ENCODE measurements at regions not wholly inside any gene's neighbourhood (a gene's known extent, or its start where the extent isn't known, plus 50 kb on each side); places are given as distances from the start of the nearest gene placed in this dataset.

DNA sequence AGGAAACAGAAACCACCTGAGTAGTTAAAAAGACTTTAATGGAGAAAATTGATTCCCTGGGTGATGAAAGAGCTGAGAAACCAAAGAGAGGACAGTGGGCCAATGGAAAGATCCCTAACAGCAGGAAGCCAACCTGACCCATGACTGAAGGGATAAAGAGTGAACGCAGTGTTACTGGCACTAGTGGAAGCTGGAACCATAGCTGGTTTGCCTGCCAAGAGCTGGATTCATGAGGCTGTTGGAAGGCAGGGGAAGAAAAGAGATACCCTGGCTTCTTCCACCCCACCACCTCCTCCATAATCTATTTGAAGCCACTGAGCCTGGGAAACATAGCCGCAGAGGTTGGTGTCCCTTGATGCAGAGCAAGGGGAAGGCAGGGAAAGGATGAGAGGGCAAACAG, 125.5 kb upstream of the PRKD1 start:
- no peaks in the 10 kb centered on the region for H3K27me3 ChIP-seq
- no peak overlapping the region for H3K4me3 ChIP-seq
- no peaks in the 10 kb centered on the region for H3K4me1 ChIP-seq (ENCODE audit: insufficient read depth)
- TF ChIP-seq EP300 (IDR thresholded peaks at IDR 0.05): no peak
- TF ChIP-seq, protein P1, sequence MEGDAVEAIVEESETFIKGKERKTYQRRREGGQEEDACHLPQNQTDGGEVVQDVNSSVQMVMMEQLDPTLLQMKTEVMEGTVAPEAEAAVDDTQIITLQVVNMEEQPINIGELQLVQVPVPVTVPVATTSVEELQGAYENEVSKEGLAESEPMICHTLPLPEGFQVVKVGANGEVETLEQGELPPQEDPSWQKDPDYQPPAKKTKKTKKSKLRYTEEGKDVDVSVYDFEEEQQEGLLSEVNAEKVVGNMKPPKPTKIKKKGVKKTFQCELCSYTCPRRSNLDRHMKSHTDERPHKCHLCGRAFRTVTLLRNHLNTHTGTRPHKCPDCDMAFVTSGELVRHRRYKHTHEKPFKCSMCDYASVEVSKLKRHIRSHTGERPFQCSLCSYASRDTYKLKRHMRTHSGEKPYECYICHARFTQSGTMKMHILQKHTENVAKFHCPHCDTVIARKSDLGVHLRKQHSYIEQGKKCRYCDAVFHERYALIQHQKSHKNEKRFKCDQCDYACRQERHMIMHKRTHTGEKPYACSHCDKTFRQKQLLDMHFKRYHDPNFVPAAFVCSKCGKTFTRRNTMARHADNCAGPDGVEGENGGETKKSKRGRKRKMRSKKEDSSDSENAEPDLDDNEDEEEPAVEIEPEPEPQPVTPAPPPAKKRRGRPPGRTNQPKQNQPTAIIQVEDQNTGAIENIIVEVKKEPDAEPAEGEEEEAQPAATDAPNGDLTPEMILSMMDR (IDR thresholded peaks at IDR 0.05): no peak
- TF ChIP-seq POLR2A (IDR thresholded peaks at IDR 0.05): no peak
- H3K9me3 ChIP-seq: no peaks in the 10 kb centered on the region
- no peak overlapping the region for H3K27ac ChIP-seq
- WGBS, 3 donors: 76 to 90% (median 85%) methylated on average over 2 of the region's 2 CpGs
- DNase-seq: no peak
- intact Hi-C loops (cut with DNase I): no loop called here
- no peaks in the 10 kb centered on the region for H3K36me3 ChIP-seq

DNA sequence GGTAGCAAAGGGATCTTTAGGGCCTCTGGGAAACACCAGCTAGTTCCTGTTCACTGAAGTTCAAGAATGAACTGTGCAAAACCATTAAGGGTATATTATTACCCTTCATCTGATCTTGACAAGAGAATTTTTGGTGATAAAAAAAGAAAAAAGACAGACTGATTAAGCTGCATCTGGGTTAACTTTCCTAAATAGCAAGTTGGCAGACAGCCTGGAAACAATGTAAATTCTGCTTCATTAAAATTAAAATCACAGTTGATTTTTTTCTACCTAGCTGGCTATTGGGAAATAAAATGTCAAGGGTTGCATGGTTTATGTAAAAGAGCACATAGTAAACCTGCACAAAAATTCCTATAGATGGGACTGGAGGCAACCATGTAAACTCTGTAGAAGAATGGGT, 126.6 kb upstream of the PRKD1 start:
- H3K4me3 ChIP-seq: no peak overlapping the region
- H3K27ac ChIP-seq: no peak overlapping the region
- no peak for TF ChIP-seq EP300 (IDR thresholded peaks at IDR 0.05)
- no peak for TF ChIP-seq POLR2A (IDR thresholded peaks at IDR 0.05)
- TF ChIP-seq, protein P1 (IDR thresholded peaks at IDR 0.05): no peak
- no peaks in the 10 kb centered on the region for H3K27me3 ChIP-seq
- H3K9me3 ChIP-seq: no peaks in the 10 kb centered on the region
- no peaks in the 10 kb centered on the region for H3K36me3 ChIP-seq
- DNase-seq: no peak
- intact Hi-C loops (cut with DNase I): no loop called here
- H3K4me1 ChIP-seq (ENCODE audit: insufficient read depth): no peaks in the 10 kb centered on the region

DNA sequence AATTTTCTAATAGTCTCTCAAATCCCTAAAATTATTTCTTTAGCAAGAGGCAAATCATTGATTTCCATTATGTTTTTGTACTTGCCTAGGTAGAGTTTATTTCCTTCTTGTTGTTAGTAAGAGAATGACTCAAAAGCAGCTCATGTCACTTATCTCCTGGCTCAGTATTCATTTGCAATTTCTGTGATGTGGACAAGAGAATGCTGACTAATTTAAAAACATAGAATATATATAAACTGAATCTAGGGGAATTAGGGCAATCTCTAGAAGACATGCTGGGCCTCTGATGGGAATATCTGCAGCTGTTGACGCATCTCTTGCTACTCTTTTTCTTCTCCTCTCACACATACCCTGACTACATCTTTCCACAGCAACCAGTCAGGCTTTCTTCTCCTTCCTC, 130.8 kb upstream of the PRKD1 start:
- Histone ChIP-seq H3K36me3 (no peaks in the 10 kb centered on the region), H3K9me3 (no peaks in the 10 kb centered on the region), H3K27ac (no peak overlapping the region), H3K4me3 (no peak overlapping the region), H3K4me1 (ENCODE audit: insufficient read depth) (no peaks in the 10 kb centered on the region), H3K27me3 (no peaks in the 10 kb centered on the region)
- intact Hi-C loops (cut with DNase I): no loop called here
- TF ChIP-seq POLR2A (IDR thresholded peaks at IDR 0.05) (no peak), EP300 (IDR thresholded peaks at IDR 0.05) (no peak)
- TF ChIP-seq, protein P1 (IDR thresholded peaks at IDR 0.05): no peak
- no peak for DNase-seq
- 90 to 94% (median 92%) methylated on average over 1 of the region's 1 CpG for WGBS, 3 donors

DNA sequence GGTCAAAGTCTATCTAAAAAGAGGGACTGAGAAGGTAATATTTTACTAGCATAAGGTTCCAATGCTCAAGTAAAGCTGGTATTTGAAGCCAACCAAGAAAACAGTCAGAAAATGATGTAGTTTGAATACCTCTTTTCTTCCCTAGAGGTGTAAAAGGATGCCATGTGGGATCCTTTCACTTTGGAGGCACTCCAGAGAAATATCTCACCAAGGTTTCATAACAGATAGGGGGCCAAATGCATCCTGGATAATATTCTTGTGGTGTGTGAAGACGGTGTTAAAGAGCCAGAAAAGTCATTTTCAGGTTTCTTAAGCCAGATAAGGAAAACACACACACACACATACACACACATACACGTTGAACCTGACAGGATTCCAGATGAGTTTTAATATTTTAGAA, 136.1 kb upstream of the PRKD1 start:
- TF ChIP-seq POLR2A (IDR thresholded peaks at IDR 0.05) (no peak), EP300 (IDR thresholded peaks at IDR 0.05) (no peak)
- TF ChIP-seq, protein P1 (IDR thresholded peaks at IDR 0.05): no peak
- intact Hi-C loops (cut with DNase I): no loop called here
- Histone ChIP-seq H3K27ac (no peak overlapping the region), H3K36me3 (no peaks in the 10 kb centered on the region), H3K9me3 (no peaks in the 10 kb centered on the region), H3K4me3 (no peak overlapping the region), H3K27me3 (no peaks in the 10 kb centered on the region), H3K4me1 (ENCODE audit: insufficient read depth) (no peaks in the 10 kb centered on the region)
- no peak for DNase-seq
- WGBS, 3 donors: 37 to 56% (median 47%) methylated on average over 2 of the region's 2 CpGs

- DNase-seq: no peak
- no peaks in the 10 kb centered on the region for H3K9me3 ChIP-seq
- no peaks in the 10 kb centered on the region for H3K36me3 ChIP-seq
- intact Hi-C loops (cut with DNase I): no loop called here
- TF ChIP-seq, protein P1 (IDR thresholded peaks at IDR 0.05): no peak
- TF ChIP-seq POLR2A (IDR thresholded peaks at IDR 0.05) (no peak), EP300 (IDR thresholded peaks at IDR 0.05) (no peak)
- no peaks in the 10 kb centered on the region for H3K27me3 ChIP-seq
- no peaks in the 10 kb centered on the region for H3K4me1 ChIP-seq (ENCODE audit: insufficient read depth)
- H3K4me3 ChIP-seq: no peak overlapping the region
- no peak overlapping the region for H3K27ac ChIP-seq
Measured at GRCh38 chr14:30064454-30064853, 136.8 kb upstream of the PRKD1 start.

Measured in ovary (tissue), 7 donors.